ENCODE measurements at regions not wholly inside any gene's neighbourhood (a gene's known extent, or its start where the extent isn't known, plus 50 kb on each side); places are given as distances from the start of the nearest gene placed in this dataset.

DNA sequence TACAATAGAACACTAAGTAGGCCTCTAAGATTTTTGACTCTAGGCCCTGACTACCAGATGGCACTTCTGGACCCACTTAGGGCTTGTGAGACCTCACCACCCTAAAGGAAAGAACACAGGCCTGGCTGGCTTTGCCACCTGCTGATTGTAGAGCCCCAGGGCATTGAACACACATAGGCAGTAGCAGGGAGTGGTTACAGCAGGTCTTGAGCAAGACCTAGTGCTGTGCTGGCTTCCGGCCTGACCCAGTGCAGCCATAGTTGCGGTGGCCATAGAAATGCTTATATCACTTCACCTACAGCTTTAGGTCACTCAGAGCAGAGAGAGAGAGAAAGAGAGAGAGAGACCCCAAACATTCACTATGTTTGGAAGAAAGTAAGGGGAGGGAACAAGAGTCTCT lies 223.2 kb downstream of the LRATD1 start:
- TF ChIP-seq, protein P1, sequence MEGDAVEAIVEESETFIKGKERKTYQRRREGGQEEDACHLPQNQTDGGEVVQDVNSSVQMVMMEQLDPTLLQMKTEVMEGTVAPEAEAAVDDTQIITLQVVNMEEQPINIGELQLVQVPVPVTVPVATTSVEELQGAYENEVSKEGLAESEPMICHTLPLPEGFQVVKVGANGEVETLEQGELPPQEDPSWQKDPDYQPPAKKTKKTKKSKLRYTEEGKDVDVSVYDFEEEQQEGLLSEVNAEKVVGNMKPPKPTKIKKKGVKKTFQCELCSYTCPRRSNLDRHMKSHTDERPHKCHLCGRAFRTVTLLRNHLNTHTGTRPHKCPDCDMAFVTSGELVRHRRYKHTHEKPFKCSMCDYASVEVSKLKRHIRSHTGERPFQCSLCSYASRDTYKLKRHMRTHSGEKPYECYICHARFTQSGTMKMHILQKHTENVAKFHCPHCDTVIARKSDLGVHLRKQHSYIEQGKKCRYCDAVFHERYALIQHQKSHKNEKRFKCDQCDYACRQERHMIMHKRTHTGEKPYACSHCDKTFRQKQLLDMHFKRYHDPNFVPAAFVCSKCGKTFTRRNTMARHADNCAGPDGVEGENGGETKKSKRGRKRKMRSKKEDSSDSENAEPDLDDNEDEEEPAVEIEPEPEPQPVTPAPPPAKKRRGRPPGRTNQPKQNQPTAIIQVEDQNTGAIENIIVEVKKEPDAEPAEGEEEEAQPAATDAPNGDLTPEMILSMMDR (IDR thresholded peaks at IDR 0.05; ENCODE audit: insufficient read depth, low read length) = no peak
- TF ChIP-seq GABPA (IDR thresholded peaks at IDR 0.05; ENCODE audit: low read depth) = no peak

All from HL-60 (cell line).